Endothelial cell of umbilical vein (primary cell): ENCODE measurements at regions not wholly inside any gene's neighbourhood (a gene's known extent, or its start where the extent isn't known, plus 50 kb on each side); places are given as distances from the start of the nearest gene placed in this dataset.
"Not testable (repeated sequence)": the region's sequence is repeated elsewhere in the genome, so short reads cannot be mapped to it uniquely, and the experiment has no call there.

ENCODE experiments used
- BruUV-seq: library from RNA; stranded (reverse); fragments of 400-500 nt; replicated peaks from 2 replicates; lab custom pipeline; 2021; lab: Mats Ljungman, UMichigan
- CTCF ChIA-PET: fragments of 300-600, 350-600 bp; sonication (Branson Sonifier 250); formaldehyde crosslinking; loops from one replicate; lab custom pipeline; 2021; ENCODE audit warnings: antibody characterized with exemption, inconsistent platforms; lab: Charles Lee
- POLR2A ChIA-PET: fragments of 300-600, 350-600 bp; sonication (Branson Sonifier 250); formaldehyde crosslinking; loops from one replicate; lab custom pipeline; 2021; ENCODE audit warnings: antibody characterized with exemption, inconsistent platforms; lab: Charles Lee
- DNase-seq: peaks from one replicate; pipeline ENCODE4 v3.0.0-alpha.2; 2011; ENCODE audit warnings: low read depth, low spot score
- FAIRE-seq: peaks from 2 replicates; lab custom pipeline; 2011; peaks lifted over from hg19 to GRCh38; lab: Jason Lieb, UNC
- H2AFZ ChIP-seq: 2 replicates; pipeline ENCODE4 v1.6.0; 2012; ENCODE audit warnings: low read depth, low read length, control low read depth, inconsistent platforms
- H3K27ac ChIP-seq: 2 replicates; pipeline ENCODE4 v1.5.1; 2011; ENCODE audit warnings: low read depth, mild to moderate bottlenecking, control low read depth, low read length, moderate library complexity; ENCODE audit not compliant: insufficient read depth
- H3K27me3 ChIP-seq, 2 experiments: 2 replicates each; pipeline versions ENCODE4 v1.6.0 to v1.6.1; 2011; ENCODE audit warnings: low read length in 2 of 2, mixed read lengths in 1 of 2; ENCODE audit not compliant: control insufficient read depth in 2 of 2, insufficient read depth in 2 of 2
- H3K36me3 ChIP-seq, 2 experiments: 2 replicates in 1 of 2; 3 replicates in 1 of 2; pipeline ENCODE4 v1.5.1; 2011; ENCODE audit warnings: low read length in 2 of 2, mild to moderate bottlenecking in 1 of 2, moderate library complexity in 1 of 2; ENCODE audit not compliant: control insufficient read depth in 2 of 2, insufficient read depth in 2 of 2; ENCODE audit errors: extremely low read depth in 1 of 2
- H3K4me1 ChIP-seq: 3 replicates; pipeline ENCODE4 v1.5.1; 2011; ENCODE audit warnings: mild to moderate bottlenecking, low read length; ENCODE audit not compliant: control insufficient read depth, insufficient read depth; ENCODE audit errors: extremely low read depth
- H3K4me2 ChIP-seq: 2 replicates; pipeline ENCODE4 v1.6.1; 2011; ENCODE audit warnings: low read length, control low read depth, mixed read lengths; ENCODE audit not compliant: insufficient read depth
- H3K4me3 ChIP-seq, 3 experiments: fragments of 200-600 bp in 1 of 3; sonication (generic), shearing (Covaris generic) in 1 of 3; replicated peaks in 1 of 3; 2 replicates each; pipeline ENCODE4 v1.5.1; 2011 to 2016; ENCODE audit warnings: control low read depth in 3 of 3, low read length in 3 of 3, mild to moderate bottlenecking in 2 of 3, inconsistent platforms in 1 of 3, low read depth in 1 of 3, moderate library complexity in 1 of 3; ENCODE audit not compliant: insufficient read depth in 1 of 3
- H3K79me2 ChIP-seq: 2 replicates; pipeline ENCODE4 v1.6.0; 2012; ENCODE audit warnings: low read length, inconsistent platforms; ENCODE audit not compliant: control insufficient read depth, insufficient read depth
- H3K9ac ChIP-seq: replicated peaks from 2 replicates; pipeline ENCODE3; 2011; ENCODE audit warnings: low read length, control low read depth; ENCODE audit not compliant: insufficient read depth; ENCODE audit errors: extremely low read depth
- H3K9me1 ChIP-seq: replicated peaks from 3 replicates; pipeline ENCODE4 v1.6.0; 2011; ENCODE audit warnings: mild to moderate bottlenecking, low read length; ENCODE audit not compliant: control insufficient read depth, insufficient read depth; ENCODE audit errors: extremely low read depth
- H3K9me3 ChIP-seq: replicated peaks from 2 replicates; pipeline ENCODE4 v1.5.1; 2012; ENCODE audit warnings: low read length, inconsistent platforms; ENCODE audit not compliant: control insufficient read depth, insufficient read depth
- H4K20me1 ChIP-seq: replicated peaks from 2 replicates; pipeline ENCODE3; 2011; ENCODE audit warnings: mild to moderate bottlenecking, low read length; ENCODE audit not compliant: control insufficient read depth, insufficient read depth; ENCODE audit errors: extremely low read depth
- dilution Hi-C: fragments of 300-500 bp; cut with MboI; formaldehyde crosslinking; loops from one replicate; pipeline ENCODE4 v1.15.0; 2019; ENCODE audit warnings: low sequenced_read_pairs; ENCODE audit not compliant: extremely low pct_ligation_motif_present
- intact Hi-C: fragments of 100-400 bp; cut with micrococcal nuclease; formaldehyde crosslinking; loops from one replicate; pipeline ENCODE4 v1.10.0; 2022

DNA sequence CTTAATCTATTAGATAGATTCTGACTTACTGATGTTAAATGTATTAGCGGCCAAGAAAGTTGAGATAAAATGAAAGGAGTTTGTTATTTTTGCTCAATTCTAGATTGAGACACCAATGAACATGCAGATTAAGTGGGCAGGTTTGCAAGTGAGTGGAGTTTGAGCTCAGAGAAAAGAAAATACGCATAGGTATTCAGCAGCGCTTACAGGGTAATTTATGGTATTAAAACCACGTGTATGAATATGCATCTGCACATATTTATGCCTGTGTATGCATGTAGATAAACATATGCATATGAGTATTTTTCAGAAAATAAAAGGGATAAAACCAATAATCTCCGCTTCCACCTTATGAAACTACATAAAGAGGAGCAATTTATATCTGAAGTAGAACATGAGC, 1450.1 kb downstream of the RPIA start:
- H3K9ac ChIP-seq, H3K4me1 ChIP-seq, H3K9me1 ChIP-seq, H3K27me3 ChIP-seq, FAIRE-seq, H3K9me3 ChIP-seq, H3K36me3 ChIP-seq, H3K4me3 ChIP-seq, H2AFZ ChIP-seq, intact Hi-C loops, H3K27ac ChIP-seq, CTCF ChIA-PET, DNase-seq, H3K79me2 ChIP-seq, dilution Hi-C loops, H3K4me2 ChIP-seq, H4K20me1 ChIP-seq, BruUV-seq, POLR2A ChIA-PET: not testable (repeated sequence)

- CTCF ChIA-PET, H3K4me1 ChIP-seq, H3K36me3 ChIP-seq, H2AFZ ChIP-seq, H3K9ac ChIP-seq, DNase-seq, H3K27me3 ChIP-seq, H3K9me1 ChIP-seq, FAIRE-seq, dilution Hi-C loops, H3K9me3 ChIP-seq, H3K27ac ChIP-seq, intact Hi-C loops, POLR2A ChIA-PET, H3K4me2 ChIP-seq, H4K20me1 ChIP-seq, H3K4me3 ChIP-seq, H3K79me2 ChIP-seq, BruUV-seq: not testable (repeated sequence)
Observed at GRCh38 chr2:90151805-90152204, 1460.3 kb downstream of the RPIA start.

- H4K20me1 ChIP-seq, H3K4me3 ChIP-seq, H3K4me2 ChIP-seq, H3K27ac ChIP-seq, H3K4me1 ChIP-seq, H3K79me2 ChIP-seq, H3K9me1 ChIP-seq, H3K27me3 ChIP-seq, BruUV-seq, H3K36me3 ChIP-seq, DNase-seq, intact Hi-C loops, H3K9me3 ChIP-seq, H3K9ac ChIP-seq, FAIRE-seq, POLR2A ChIA-PET, dilution Hi-C loops, CTCF ChIA-PET, H2AFZ ChIP-seq: not testable (repeated sequence)
Observed at GRCh38 chr2:90170978-90171377, 1479.5 kb downstream of the RPIA start.

GRCh38 chr2:90173081-90173480, 1481.6 kb downstream of the RPIA start:
- not testable (repeated sequence) for H3K9ac ChIP-seq, FAIRE-seq

More at GRCh38 chr2:90173081-90173480, 1481.6 kb downstream of the RPIA start:
- H3K27ac ChIP-seq, H3K36me3 ChIP-seq, DNase-seq, intact Hi-C loops, BruUV-seq, H3K4me2 ChIP-seq, POLR2A ChIA-PET, H2AFZ ChIP-seq, CTCF ChIA-PET, H3K79me2 ChIP-seq, H3K9me1 ChIP-seq, H3K9me3 ChIP-seq, dilution Hi-C loops, H3K4me3 ChIP-seq, H3K4me1 ChIP-seq, H3K27me3 ChIP-seq, H4K20me1 ChIP-seq: not testable (repeated sequence)
